A673 (cell line): ENCODE measurements at regions not wholly inside any gene's neighbourhood (a gene's known extent, or its start where the extent isn't known, plus 50 kb on each side); places are given as distances from the start of the nearest gene placed in this dataset.

Source experiments
- CTCF ChIP-seq: fragments of 300-800, 200-600 bp; sonication (generic); conservative IDR thresholded peaks from 2 replicates; pipeline ENCODE4 v1.5.1; 2017; ENCODE audit warnings: low read depth, mild to moderate bottlenecking, antibody characterized with exemption, low read length, moderate library complexity, mixed read lengths
- EZH2 ChIP-seq: fragments of 200-600 bp; sonication (generic); IDR thresholded peaks from 2 replicates; pipeline ENCODE4 v1.6.1; 2017; ENCODE audit warnings: borderline replicate concordance, low read depth, mild to moderate bottlenecking, mixed read lengths, antibody characterized with exemption, low read length; ENCODE audit not compliant: poor library complexity, severe bottlenecking

GRCh38 chr11:134533511-134533910, 121.5 kb upstream of the B3GAT1 start:
- TF ChIP-seq CTCF (no peak), EZH2 (no peak)
